Fibroblast of skin of right quadriceps (primary cell): ENCODE measurements at regions not wholly inside any gene's neighbourhood (a gene's known extent, or its start where the extent isn't known, plus 50 kb on each side); places are given as distances from the start of the nearest gene placed in this dataset.

ENCODE experiments used
- DNase-seq: peaks from one replicate; pipeline ENCODE4 v3.0.0-alpha.2; 2013

- peak; percentile 91 for DNase-seq
Measured at GRCh38 chr5:38719916-38720315, 125.9 kb upstream of the OSMR start.

- no peak for DNase-seq
Measured at GRCh38 chr5:38720554-38721361, 125.1 kb upstream of the OSMR start.

GRCh38 chr5:38722918-38723317 is 122.9 kb upstream of the OSMR start:
- DNase-seq: no peak

- DNase-seq: peak; percentile 54
Measured at GRCh38 chr5:38723426-38723825, 122.4 kb upstream of the OSMR start.

- DNase-seq: peak; percentile 78
Measured at GRCh38 chr5:38724301-38725030, 121.3 kb upstream of the OSMR start.

GRCh38 chr5:38725371-38725865 is 120.4 kb upstream of the OSMR start:
- DNase-seq: no peak

- DNase-seq: no peak
Measured at GRCh38 chr5:38726279-38726678, 119.5 kb upstream of the OSMR start.

- peak; percentile 35 for DNase-seq
Measured at GRCh38 chr5:38728029-38728428, 117.8 kb upstream of the OSMR start.

- no peak for DNase-seq
Measured at GRCh38 chr5:38731461-38731860, 114.4 kb upstream of the OSMR start.

- no peak for DNase-seq
Measured at GRCh38 chr5:38734353-38734752, 111.5 kb upstream of the OSMR start.

- DNase-seq: no peak
Measured at GRCh38 chr5:38736089-38736488, 109.7 kb upstream of the OSMR start.

GRCh38 chr5:38737976-38738375 is 107.8 kb upstream of the OSMR start:
- no peak for DNase-seq

- no peak for DNase-seq
Measured at GRCh38 chr5:38739011-38739704, 106.7 kb upstream of the OSMR start.

GRCh38 chr5:38739705-38740045 is 106.1 kb upstream of the OSMR start:
- DNase-seq: no peak

GRCh38 chr5:38742821-38743220 is 103.0 kb upstream of the OSMR start:
- no peak for DNase-seq

- DNase-seq: no peak
Measured at GRCh38 chr5:38743562-38743961, 102.2 kb upstream of the OSMR start.

- DNase-seq: no peak
Measured at GRCh38 chr5:38745836-38746732, 99.7 kb upstream of the OSMR start.

GRCh38 chr5:38749861-38750260 is 96.0 kb upstream of the OSMR start:
- DNase-seq: no peak

GRCh38 chr5:38751103-38751502 is 94.7 kb upstream of the OSMR start:
- no peak for DNase-seq

- DNase-seq: peak; percentile 32
Measured at GRCh38 chr5:38752012-38752536, 93.7 kb upstream of the OSMR start.

GRCh38 chr5:38752622-38753021 is 93.2 kb upstream of the OSMR start:
- DNase-seq: peak; percentile 41

GRCh38 chr5:38753141-38753540 is 92.7 kb upstream of the OSMR start:
- no peak for DNase-seq
